ENCODE measurements at regions not wholly inside any gene's neighbourhood (a gene's known extent, or its start where the extent isn't known, plus 50 kb on each side); places are given as distances from the start of the nearest gene placed in this dataset.
"Not testable (repeated sequence)": the region's sequence is repeated elsewhere in the genome, so short reads cannot be mapped to it uniquely, and the experiment has no call there.

DNA sequence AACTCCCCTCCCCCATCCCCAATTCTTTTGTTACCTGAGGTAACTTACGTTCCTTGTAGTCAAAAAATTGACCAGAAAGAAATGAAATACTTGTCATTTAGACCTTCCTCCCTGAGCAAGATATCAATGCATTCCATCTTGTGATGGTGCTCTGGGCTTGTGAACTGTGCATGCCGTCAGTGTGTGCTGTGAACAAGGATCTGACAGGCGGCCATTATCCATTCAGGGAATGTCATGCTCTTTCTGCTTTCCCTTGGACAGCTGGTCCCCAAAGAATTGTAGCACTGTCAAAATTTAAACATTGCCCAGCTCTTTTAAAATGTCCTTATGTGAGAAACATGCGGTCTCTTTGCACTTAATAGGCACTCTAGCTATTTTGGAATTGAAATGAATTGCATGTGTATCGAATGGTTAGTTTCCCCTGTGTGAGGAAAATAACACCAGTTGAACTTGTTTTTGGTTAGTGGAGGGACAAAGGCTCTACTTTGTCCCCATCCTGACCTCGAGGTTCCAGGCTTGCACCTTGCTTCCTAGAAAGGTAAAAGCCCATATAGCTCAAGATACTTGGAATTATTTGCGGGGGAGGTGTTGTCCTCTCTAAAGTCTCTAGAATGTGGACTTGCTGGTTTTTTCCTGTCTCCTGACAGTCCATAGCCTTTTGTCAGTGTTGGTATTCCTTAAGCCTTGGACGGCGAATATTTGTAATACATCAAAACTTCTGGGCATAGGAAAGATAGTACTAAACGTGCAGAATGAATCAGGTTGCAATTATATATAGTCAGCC lies 350.9 kb downstream of the NUP35 start:
- TF ChIP-seq, protein P1, sequence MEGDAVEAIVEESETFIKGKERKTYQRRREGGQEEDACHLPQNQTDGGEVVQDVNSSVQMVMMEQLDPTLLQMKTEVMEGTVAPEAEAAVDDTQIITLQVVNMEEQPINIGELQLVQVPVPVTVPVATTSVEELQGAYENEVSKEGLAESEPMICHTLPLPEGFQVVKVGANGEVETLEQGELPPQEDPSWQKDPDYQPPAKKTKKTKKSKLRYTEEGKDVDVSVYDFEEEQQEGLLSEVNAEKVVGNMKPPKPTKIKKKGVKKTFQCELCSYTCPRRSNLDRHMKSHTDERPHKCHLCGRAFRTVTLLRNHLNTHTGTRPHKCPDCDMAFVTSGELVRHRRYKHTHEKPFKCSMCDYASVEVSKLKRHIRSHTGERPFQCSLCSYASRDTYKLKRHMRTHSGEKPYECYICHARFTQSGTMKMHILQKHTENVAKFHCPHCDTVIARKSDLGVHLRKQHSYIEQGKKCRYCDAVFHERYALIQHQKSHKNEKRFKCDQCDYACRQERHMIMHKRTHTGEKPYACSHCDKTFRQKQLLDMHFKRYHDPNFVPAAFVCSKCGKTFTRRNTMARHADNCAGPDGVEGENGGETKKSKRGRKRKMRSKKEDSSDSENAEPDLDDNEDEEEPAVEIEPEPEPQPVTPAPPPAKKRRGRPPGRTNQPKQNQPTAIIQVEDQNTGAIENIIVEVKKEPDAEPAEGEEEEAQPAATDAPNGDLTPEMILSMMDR (conservative IDR thresholded peaks at IDR 0.05): no peak
- H3K27me3 Mint-ChIP-seq (ENCODE audit: low read depth): no peaks in the 10 kb centered on the region
- peaks cover 3% of the 10 kb centered on the region for H3K9me3 Mint-ChIP-seq
- H3K4me3 Mint-ChIP-seq: no peak overlapping the region
- H3K27ac Mint-ChIP-seq (ENCODE audit: unreplicated experiment): peak overlapping the region; percentile 84
- H3K4me1 Mint-ChIP-seq: peaks cover 12% of the 10 kb centered on the region
- peaks cover 5% of the 10 kb centered on the region for H3K36me3 Mint-ChIP-seq (ENCODE audit: low read depth)
- DNase-seq (ENCODE audit: low read depth, low spot score): no peak

DNA sequence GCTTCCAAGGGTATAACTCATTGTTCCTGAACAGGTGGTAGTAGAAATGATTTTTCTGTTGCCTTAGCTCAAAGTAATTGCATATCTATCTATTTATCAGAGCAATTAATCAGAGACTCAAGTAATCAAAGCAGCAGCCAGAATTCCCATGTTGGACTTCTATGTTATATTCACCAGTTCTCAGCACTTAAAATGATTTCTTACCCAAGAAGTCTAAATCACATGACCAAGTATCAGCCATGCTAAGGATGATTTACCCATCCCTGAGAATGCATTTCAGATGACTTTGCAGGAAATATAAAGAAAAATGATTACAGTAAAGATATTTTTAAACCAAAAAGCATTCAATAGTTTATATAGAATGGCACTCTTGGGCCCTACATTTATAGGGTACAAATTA lies 352.2 kb downstream of the NUP35 start:
- Mint-ChIP-seq H3K4me1 (peaks cover 12% of the 10 kb centered on the region), H3K4me3 (no peak overlapping the region), H3K9me3 (no peaks in the 10 kb centered on the region), H3K27me3 (ENCODE audit: low read depth) (no peaks in the 10 kb centered on the region), H3K36me3 (ENCODE audit: low read depth) (peaks cover 3% of the 10 kb centered on the region), H3K27ac (ENCODE audit: unreplicated experiment) (no peak overlapping the region)
- no peak for DNase-seq (ENCODE audit: low read depth, low spot score)
- TF ChIP-seq, protein P1 (conservative IDR thresholded peaks at IDR 0.05): no peak

DNA sequence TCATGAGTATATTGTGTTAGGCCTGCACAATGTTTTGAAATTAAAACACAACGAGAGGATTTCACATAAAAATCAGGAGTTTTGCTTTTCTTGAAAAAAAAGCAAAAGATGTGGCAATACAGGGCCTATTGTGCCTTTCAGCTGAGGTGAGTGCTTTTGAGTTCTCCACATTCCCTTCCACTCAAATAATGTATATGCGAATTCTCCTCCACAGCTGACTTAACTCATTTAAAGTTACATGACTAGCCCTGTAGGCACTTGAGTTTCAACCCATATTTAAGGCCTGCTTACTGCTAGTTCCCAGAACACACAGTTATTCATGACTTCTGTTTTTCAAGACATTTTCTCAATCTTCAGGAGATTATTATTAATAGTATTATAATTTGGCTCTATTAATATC lies 353.1 kb downstream of the NUP35 start:
- Mint-ChIP-seq H3K27ac (ENCODE audit: unreplicated experiment) (no peak overlapping the region), H3K4me1 (peaks cover 12% of the 10 kb centered on the region), H3K36me3 (ENCODE audit: low read depth) (peaks cover 3% of the 10 kb centered on the region), H3K27me3 (ENCODE audit: low read depth) (no peaks in the 10 kb centered on the region), H3K4me3 (no peak overlapping the region), H3K9me3 (peaks cover 2% of the 10 kb centered on the region)
- TF ChIP-seq, protein P1 (conservative IDR thresholded peaks at IDR 0.05): no peak
- DNase-seq (ENCODE audit: low read depth, low spot score): no peak

DNA sequence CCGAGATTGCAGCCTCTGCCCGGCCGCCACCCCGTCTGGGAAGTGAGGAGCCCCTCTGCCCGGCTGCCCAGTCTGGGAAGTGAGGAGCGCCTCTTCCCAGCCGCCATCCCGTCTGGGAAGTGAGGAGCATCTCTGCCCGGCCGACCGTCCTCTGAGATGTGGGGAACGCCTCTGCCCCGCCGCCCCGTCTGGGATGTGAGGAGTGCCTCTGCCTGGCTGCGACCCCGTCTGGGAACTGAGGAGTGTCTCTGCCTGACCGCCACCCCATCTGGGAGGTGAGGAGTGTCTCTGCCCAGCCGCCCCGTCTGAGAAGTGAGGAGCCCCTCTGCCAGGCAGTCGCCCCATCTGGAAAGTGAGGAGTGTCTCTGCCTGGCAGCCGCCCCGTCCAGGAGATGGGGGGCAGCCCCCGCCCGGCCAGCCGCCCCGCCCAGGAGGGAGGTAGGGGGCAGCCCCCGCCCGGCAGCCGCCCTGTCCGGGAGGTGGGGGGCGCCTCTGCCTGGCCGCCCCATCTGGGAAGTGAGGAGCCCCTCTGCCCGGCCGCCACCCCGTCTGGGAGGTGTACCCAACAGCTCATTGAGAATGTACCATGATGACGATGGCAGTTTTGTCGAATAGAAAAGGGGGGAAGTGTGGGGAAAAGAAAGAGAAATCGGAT lies 354.8 kb downstream of the NUP35 start:
- H3K27me3 Mint-ChIP-seq (ENCODE audit: low read depth); DNase-seq (ENCODE audit: low read depth, low spot score); H3K4me3 Mint-ChIP-seq; H3K36me3 Mint-ChIP-seq (ENCODE audit: low read depth); H3K9me3 Mint-ChIP-seq; H3K27ac Mint-ChIP-seq (ENCODE audit: unreplicated experiment): not testable (repeated sequence)
- peaks cover 12% of the 10 kb centered on the region for H3K4me1 Mint-ChIP-seq

DNA sequence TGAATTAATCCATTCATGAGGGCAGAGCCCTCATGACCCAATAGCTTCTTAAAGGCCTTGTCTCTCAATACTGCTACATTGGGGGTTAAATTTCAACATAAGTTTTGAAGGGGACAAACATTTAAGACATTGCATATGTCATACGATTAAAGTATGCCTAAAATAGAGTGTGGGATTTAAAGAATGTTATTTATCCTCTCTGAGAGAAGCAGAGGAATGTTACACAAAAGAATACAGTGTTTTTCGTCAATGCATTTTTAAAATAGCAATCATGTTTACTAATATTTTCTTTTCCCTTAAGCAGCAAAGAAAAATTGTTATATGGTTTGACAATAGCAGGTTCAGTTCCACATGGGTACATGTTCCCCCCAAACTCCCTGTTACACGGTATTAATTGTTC lies 363.1 kb downstream of the NUP35 start:
- DNase-seq (ENCODE audit: low read depth, low spot score): no peak
- TF ChIP-seq, protein P1 (conservative IDR thresholded peaks at IDR 0.05): no peak
- Mint-ChIP-seq H3K9me3 (peaks cover 12% of the 10 kb centered on the region), H3K27ac (ENCODE audit: unreplicated experiment) (no peak overlapping the region), H3K27me3 (ENCODE audit: low read depth) (no peaks in the 10 kb centered on the region), H3K36me3 (ENCODE audit: low read depth) (no peaks in the 10 kb centered on the region), H3K4me3 (no peak overlapping the region), H3K4me1 (no peaks in the 10 kb centered on the region)

DNA sequence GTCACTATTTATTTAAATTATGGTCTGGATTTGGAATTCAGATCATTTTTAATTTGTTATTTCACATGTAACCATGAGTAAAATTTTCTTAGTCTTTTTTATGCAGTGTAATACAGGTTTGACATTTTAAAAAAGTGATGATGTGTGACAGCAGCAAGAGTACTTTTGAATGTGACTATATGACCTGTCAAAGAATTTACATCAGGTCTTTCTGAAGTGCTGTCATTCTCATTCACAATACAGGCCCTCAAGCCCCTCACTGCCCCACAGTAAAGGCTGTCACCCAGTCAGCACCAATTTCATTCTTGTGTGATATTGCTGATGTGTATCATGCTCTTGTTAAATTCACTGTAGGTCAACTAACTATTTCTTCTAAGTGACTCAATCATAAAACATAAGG lies 364.2 kb downstream of the NUP35 start:
- H3K27me3 Mint-ChIP-seq (ENCODE audit: low read depth): no peaks in the 10 kb centered on the region
- H3K27ac Mint-ChIP-seq (ENCODE audit: unreplicated experiment): no peak overlapping the region
- TF ChIP-seq, protein P1 (conservative IDR thresholded peaks at IDR 0.05): no peak
- peaks cover 10% of the 10 kb centered on the region for H3K9me3 Mint-ChIP-seq
- no peak overlapping the region for H3K4me3 Mint-ChIP-seq
- DNase-seq (ENCODE audit: low read depth, low spot score): no peak
- no peaks in the 10 kb centered on the region for H3K4me1 Mint-ChIP-seq
- no peaks in the 10 kb centered on the region for H3K36me3 Mint-ChIP-seq (ENCODE audit: low read depth)

Data from neural crest cell (in vitro differentiated cells).